OCI-LY3 (cell line): ENCODE measurements at regions not wholly inside any gene's neighbourhood (a gene's known extent, or its start where the extent isn't known, plus 50 kb on each side); places are given as distances from the start of the nearest gene placed in this dataset.

Experiments
- H2AFZ ChIP-seq: fragments of 200-600, 300-600 bp; shearing (Covaris generic); 2 replicates; pipeline ENCODE4 v1.6.0; 2014; ENCODE audit warnings: antibody characterized with exemption, low read depth, low read length
- H3K27ac ChIP-seq: fragments of 200-600, 300-600 bp; sonication (generic); 2 replicates; pipeline ENCODE4 v1.5.1; 2014; ENCODE audit warnings: mild to moderate bottlenecking, low read length, moderate library complexity, mixed read lengths
- H3K27me3 ChIP-seq: fragments of 200-600, 300-600 bp; sonication (generic); 2 replicates; pipeline ENCODE4 v1.6.1; 2014; ENCODE audit warnings: low read depth, low read length, mixed read lengths
- H3K36me3 ChIP-seq: fragments of 200-600, 300-600 bp; sonication (generic); replicated peaks from 2 replicates; pipeline ENCODE3; 2014; ENCODE audit warnings: low read depth, low read length, mixed read lengths
- H3K4me1 ChIP-seq: fragments of 300-600, 200-600 bp; sonication (generic); 2 replicates; pipeline ENCODE4 v1.6.1; 2014; ENCODE audit warnings: low read length, mixed read lengths
- H3K4me2 ChIP-seq: fragments of 200-600, 300-600 bp; sonication (generic); 2 replicates; pipeline ENCODE4 v1.6.1; 2014; ENCODE audit warnings: low read length, mixed read lengths
- H3K4me3 ChIP-seq: fragments of 300-600, 200-600 bp; sonication (generic); 2 replicates; pipeline ENCODE4 v1.5.1; 2014; ENCODE audit warnings: antibody characterized with exemption, mild to moderate bottlenecking, low read length, moderate library complexity
- H3K79me2 ChIP-seq: fragments of 300-600, 200-600 bp; shearing (Covaris generic); 2 replicates; pipeline ENCODE4 v1.6.1; 2014; ENCODE audit warnings: mild to moderate bottlenecking, low read length, mixed read lengths
- H3K9ac ChIP-seq: fragments of 300-600, 200-600 bp; shearing (Covaris generic); 2 replicates; pipeline ENCODE4 v1.6.0; 2014; ENCODE audit warnings: mild to moderate bottlenecking, low read length, moderate library complexity
- H3K9me3 ChIP-seq: fragments of 200-600, 300-600 bp; shearing (Covaris generic); 2 replicates; pipeline ENCODE4 v1.6.1; 2014; ENCODE audit warnings: low read length, mixed read lengths; ENCODE audit not compliant: insufficient read depth
- H4K20me1 ChIP-seq: fragments of 200-600, 300-600 bp; sonication (generic); 2 replicates; pipeline ENCODE4 v1.6.1; 2016; ENCODE audit warnings: low read length, mixed read lengths; ENCODE audit not compliant: insufficient read depth
- EZH2phosphoT487 ChIP-seq: fragments of 200-600 bp; shearing (Covaris generic); IDR thresholded peaks from 2 replicates; pipeline ENCODE4 v1.6.1; 2018; ENCODE audit warnings: antibody characterized with exemption, mixed run types, low read depth
- TF ChIP-seq, protein P1 (sequence below): fragments of 200-600, 300-600 bp; sonication (generic); IDR thresholded peaks from 2 replicates; pipeline ENCODE4 v1.5.1; 2014; ENCODE audit warnings: antibody characterized with exemption, low read length, low read depth

GRCh38 chr22:47593291-47593690 lies 830.8 kb downstream of the TBC1D22A start:
- no peaks in the 10 kb centered on the region for H3K36me3 ChIP-seq
- no peak for TF ChIP-seq EZH2phosphoT487
- TF ChIP-seq, protein P1, sequence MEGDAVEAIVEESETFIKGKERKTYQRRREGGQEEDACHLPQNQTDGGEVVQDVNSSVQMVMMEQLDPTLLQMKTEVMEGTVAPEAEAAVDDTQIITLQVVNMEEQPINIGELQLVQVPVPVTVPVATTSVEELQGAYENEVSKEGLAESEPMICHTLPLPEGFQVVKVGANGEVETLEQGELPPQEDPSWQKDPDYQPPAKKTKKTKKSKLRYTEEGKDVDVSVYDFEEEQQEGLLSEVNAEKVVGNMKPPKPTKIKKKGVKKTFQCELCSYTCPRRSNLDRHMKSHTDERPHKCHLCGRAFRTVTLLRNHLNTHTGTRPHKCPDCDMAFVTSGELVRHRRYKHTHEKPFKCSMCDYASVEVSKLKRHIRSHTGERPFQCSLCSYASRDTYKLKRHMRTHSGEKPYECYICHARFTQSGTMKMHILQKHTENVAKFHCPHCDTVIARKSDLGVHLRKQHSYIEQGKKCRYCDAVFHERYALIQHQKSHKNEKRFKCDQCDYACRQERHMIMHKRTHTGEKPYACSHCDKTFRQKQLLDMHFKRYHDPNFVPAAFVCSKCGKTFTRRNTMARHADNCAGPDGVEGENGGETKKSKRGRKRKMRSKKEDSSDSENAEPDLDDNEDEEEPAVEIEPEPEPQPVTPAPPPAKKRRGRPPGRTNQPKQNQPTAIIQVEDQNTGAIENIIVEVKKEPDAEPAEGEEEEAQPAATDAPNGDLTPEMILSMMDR = no peak
- H3K9me3 ChIP-seq = no peaks in the 10 kb centered on the region
- H2AFZ ChIP-seq = no peak overlapping the region
- no peaks in the 10 kb centered on the region for H4K20me1 ChIP-seq
- no peaks in the 10 kb centered on the region for H3K4me1 ChIP-seq
- H3K4me2 ChIP-seq = no peak overlapping the region
- H3K9ac ChIP-seq = no peak overlapping the region
- no peaks in the 10 kb centered on the region for H3K79me2 ChIP-seq
- H3K4me3 ChIP-seq = no peak overlapping the region
- no peak overlapping the region for H3K27ac ChIP-seq
- no peaks in the 10 kb centered on the region for H3K27me3 ChIP-seq

- no peaks in the 10 kb centered on the region for H3K9me3 ChIP-seq
- H3K79me2 ChIP-seq = no peaks in the 10 kb centered on the region
- H3K27ac ChIP-seq = no peak overlapping the region
- no peak overlapping the region for H3K9ac ChIP-seq
- TF ChIP-seq EZH2phosphoT487 = no peak
- TF ChIP-seq, protein P1 = no peak
- H3K27me3 ChIP-seq = no peaks in the 10 kb centered on the region
- no peak overlapping the region for H2AFZ ChIP-seq
- H3K36me3 ChIP-seq = no peaks in the 10 kb centered on the region
- H3K4me3 ChIP-seq = no peak overlapping the region
- no peaks in the 10 kb centered on the region for H3K4me1 ChIP-seq
- H4K20me1 ChIP-seq = no peaks in the 10 kb centered on the region
- H3K4me2 ChIP-seq = no peak overlapping the region
Observed at GRCh38 chr22:47592791-47593190, 830.3 kb downstream of the TBC1D22A start.

DNA sequence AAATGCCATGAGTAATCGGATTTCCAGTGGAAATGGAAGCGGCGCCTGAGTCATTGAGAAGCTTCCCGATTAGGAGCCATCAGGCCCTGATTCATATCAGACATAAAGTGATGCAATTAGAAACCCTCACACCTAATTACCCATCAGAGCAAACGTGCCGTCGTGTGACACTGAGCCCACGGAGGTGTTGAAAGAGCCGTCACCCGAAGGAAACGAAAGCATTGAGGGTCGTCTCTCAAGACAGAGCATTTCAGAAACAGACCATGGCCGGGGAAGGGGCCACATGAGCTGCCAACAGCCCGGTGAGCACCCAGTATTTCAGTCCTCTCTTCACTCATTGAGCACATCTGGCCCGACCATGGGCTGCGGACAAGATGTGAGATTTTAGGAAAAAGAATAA lies 829.3 kb downstream of the TBC1D22A start:
- no peaks in the 10 kb centered on the region for H3K79me2 ChIP-seq
- H3K4me1 ChIP-seq = no peaks in the 10 kb centered on the region
- H3K4me3 ChIP-seq = no peak overlapping the region
- H2AFZ ChIP-seq = no peak overlapping the region
- no peak for TF ChIP-seq EZH2phosphoT487
- TF ChIP-seq, protein P1 = no peak
- H3K9ac ChIP-seq = no peak overlapping the region
- no peak overlapping the region for H3K27ac ChIP-seq
- H4K20me1 ChIP-seq = no peaks in the 10 kb centered on the region
- H3K36me3 ChIP-seq = no peaks in the 10 kb centered on the region
- no peak overlapping the region for H3K4me2 ChIP-seq
- H3K27me3 ChIP-seq = no peaks in the 10 kb centered on the region
- H3K9me3 ChIP-seq = no peaks in the 10 kb centered on the region

DNA sequence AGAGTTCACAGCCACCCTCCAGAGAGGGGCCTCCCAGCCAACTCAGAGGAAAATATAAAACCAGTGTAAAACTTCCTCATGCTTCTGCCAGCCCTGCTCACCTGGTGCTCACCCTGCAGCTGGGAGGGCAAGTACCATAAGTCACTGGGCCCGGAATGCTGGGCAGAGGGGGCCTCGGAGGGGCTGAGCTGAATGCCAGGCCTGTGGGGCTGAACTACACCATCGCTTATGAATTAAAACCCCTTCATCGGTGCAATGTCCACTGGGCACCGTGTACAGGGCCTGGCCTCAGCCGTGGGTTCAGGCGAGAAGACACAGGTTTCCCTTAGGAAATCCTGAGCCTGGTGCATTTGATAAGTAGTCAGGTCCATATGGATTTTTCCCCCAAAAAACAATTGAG lies 828.6 kb downstream of the TBC1D22A start:
- TF ChIP-seq, protein P1 = no peak
- TF ChIP-seq EZH2phosphoT487 = no peak
- Histone ChIP-seq H2AFZ (no peak overlapping the region), H3K79me2 (no peaks in the 10 kb centered on the region), H3K4me1 (no peaks in the 10 kb centered on the region), H3K4me2 (no peak overlapping the region), H3K9ac (no peak overlapping the region), H3K9me3 (no peaks in the 10 kb centered on the region), H3K4me3 (no peak overlapping the region), H4K20me1 (no peaks in the 10 kb centered on the region), H3K27me3 (no peaks in the 10 kb centered on the region), H3K27ac (no peak overlapping the region), H3K36me3 (no peaks in the 10 kb centered on the region)
